NCI-H2081 treated with DMSO at 0.1 percent for 48 hours (cell line): ENCODE measurements at regions not wholly inside any gene's neighbourhood (a gene's known extent, or its start where the extent isn't known, plus 50 kb on each side); places are given as distances from the start of the nearest gene placed in this dataset.
"Not testable (repeated sequence)": the region's sequence is repeated elsewhere in the genome, so short reads cannot be mapped to it uniquely, and the experiment has no call there.

Experiments
- DNase-seq: peaks from one replicate; lab custom pipeline; 2025; lab: John Stamatoyannopoulos, UW

- DNase-seq: no peak
These were observed 531.7 kb upstream of the C9orf72 start for GRCh38 chr9:28105001-28105400.

GRCh38 chr9:28120184-28120583 lies 546.9 kb upstream of the C9orf72 start:
- DNase-seq: peak; percentile 78

- peak; percentile 44 for DNase-seq
These were observed 547.3 kb upstream of the C9orf72 start for GRCh38 chr9:28120626-28121025.

DNA sequence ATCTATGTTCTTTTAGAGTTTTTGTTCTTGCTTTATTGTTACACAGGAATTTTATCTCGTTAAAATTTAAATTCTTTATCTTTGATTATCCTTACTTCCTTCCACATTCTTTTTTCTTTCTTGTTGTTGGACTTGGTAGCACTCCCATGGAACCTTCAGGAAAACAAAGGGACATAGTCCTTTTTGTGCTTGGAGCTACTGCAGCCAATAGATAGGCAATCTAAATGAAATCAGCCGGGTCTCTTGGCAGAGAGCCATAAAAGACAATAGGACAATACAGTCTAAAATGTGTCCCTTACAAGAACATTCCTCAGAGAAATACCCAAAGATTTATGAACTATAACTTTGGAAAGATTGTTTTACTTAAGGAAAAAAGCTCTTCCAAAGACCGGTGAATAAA lies 548.1 kb upstream of the C9orf72 start:
- no peak for DNase-seq

- DNase-seq: no peak
These were observed 551.6 kb upstream of the C9orf72 start for GRCh38 chr9:28124917-28125316.

DNA sequence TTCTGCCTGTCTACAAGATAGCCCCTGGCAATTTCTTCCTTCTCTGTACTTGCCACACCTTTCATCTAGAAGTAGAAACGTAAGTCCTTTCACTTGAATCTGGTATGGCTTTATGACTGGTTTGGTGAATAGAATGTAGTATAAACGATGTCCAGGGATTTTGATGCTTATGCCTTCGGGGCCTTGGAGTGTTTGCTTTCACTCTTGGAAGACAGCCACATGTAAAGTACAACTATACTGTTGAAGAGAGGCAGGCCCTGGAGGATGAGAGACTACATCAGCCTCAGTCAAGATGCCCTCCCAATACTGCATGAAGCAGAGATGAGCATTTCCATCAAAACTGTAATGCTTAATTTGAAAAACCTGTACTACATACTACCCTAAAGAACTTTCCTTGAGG lies 553.8 kb upstream of the C9orf72 start:
- no peak for DNase-seq

- no peak for DNase-seq
These were observed 561.2 kb upstream of the C9orf72 start for GRCh38 chr9:28134446-28134976.

- DNase-seq: no peak
These were observed 562.3 kb upstream of the C9orf72 start for GRCh38 chr9:28135549-28135948.

DNA sequence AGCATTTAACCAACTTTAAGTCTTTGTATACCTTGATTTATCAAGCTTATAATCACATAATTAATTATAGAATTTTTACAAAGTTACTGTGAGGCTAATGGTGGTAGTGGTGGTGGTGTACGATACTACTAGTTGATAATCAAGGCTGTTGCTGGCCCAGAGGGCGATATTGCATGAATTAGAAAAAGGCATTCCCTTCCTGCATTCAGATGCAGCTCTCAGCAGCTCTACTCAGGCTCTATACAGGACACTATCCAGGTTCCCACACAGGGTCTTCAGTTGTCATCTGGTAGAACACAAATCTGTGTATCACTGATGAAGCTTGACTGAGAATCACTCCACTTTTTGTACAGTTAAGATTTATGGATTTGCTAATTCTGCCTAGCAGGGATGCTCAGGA lies 562.8 kb upstream of the C9orf72 start:
- no peak for DNase-seq

DNA sequence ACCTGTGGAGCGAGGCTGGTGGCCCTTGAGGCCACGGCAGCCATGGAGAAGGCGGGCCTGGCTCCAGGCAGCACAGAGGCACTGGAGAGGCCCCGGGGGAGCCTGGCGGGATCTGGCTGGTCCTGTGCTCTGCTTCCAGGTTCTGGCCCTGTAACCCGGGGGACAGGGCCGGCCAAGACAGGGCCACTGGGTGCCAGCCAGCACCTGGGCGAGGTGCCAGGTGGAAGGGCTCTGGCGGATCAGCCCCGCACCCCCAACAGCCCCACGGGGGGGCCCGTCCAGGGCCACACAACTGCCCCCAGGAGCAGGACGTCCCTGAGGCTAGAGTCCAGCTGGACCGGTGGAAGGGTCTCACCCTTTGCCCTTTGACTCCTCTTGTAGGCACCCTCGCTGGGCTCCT lies 574.1 kb upstream of the C9orf72 start:
- not testable (repeated sequence) for DNase-seq

DNA sequence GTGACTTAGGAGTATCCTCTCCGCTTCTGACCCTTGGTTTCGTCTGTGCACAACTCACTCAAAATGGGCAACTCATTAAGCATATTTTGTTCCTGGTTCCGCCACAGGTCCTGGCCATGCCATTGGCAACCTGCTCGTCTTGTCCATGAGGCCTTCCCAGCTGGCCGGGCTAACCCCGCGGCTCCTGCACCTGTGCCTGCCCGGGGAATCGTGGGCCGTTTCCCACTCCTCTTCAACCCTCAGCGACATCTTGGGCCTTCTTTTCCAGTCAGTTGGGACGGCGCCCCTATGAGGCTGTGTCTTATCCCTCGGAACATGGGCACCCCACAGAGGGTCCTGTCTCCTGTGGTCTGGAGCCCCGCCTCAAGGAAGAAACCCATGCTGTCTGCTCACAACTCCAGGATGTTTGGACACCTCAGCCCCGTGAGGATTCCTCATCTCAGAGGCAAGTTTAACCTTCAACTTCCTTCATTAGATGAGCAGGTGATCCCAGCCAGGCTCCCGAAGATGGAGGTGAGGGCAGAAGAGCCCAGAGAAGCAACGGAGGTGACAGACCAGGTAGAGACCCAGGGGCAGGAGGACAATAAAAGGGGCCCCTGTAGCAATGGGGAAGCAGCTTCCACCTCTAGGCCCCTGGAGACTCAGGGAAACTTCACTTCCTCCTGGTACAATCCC lies 574.8 kb upstream of the C9orf72 start:
- DNase-seq: not testable (repeated sequence)

DNA sequence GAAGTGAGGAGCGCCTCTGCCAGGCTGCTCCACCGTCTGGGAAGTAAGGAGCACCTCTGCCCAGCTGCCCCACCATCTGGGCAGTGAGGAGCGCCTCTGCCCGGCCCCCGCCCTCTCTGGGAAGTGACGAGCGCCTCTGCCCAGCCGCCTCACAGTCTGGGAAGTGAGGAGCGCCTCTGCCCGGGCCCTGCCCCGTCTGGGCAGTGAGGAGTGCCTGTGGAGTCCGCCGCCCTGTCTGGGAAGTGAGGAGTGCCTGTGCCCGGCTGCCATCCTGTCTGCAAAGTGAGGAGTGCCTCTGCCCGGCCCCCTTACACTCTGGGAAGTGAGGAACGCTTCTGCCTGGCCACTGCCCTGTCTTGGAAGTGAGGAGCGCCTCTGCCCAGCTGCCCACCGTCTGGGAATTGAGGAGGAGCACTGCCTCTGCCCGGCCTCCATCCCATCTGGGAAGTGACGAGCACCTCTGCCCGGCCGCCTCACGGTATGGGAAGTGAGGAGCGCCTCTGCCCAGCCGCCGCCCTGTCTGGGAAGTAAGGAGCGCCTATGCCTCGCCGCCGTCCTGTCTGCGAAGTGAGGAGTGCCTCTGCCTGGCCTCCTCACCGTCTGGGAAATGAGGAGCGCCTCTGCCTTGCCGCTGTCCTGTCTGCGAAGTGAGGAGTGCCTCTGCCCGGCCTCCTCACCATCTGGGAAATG lies 576.2 kb upstream of the C9orf72 start:
- DNase-seq: not testable (repeated sequence)

- DNase-seq: no peak
These were observed 581.8 kb upstream of the C9orf72 start for GRCh38 chr9:28155067-28155466.

GRCh38 chr9:28155671-28156070 lies 582.4 kb upstream of the C9orf72 start:
- no peak for DNase-seq

GRCh38 chr9:28158451-28158850 lies 585.2 kb upstream of the C9orf72 start:
- DNase-seq: no peak

DNA sequence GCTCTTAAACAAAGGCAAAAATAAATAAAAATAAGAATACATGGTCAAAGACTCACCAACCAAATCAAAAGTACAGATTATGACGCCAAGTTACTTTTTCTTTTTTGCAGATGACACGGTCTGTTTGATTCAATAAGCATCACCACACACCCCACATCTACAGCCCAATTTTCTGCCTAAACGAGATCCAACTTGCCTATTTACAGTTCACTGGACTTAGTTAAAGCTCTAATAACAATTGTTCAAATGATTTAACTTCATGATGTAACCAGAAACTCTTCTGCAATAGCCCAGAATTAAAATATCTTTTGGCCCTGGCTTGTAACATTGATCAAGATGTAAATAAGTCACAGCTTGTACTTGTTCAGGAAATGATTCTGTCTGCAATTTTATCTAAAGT lies 590.3 kb upstream of the C9orf72 start:
- DNase-seq: no peak

DNA sequence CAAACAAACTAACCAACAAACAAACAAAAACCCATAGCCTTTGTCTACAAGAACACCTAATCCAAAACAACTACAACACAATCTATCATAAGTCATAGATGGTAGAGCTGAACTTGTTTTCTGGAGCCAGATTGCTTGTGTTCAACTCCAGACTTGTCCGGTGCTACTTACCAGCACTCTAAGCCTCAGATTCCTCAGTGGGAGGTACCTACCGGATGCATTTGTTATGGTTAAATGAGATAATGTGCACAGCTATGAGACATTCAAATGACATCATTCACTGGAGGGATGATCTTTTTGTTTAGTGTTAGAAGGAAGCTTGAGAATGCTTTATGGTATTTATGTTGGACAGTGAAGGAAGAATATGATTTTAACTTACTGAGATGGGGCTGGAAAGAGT lies 592.9 kb upstream of the C9orf72 start:
- DNase-seq: no peak

GRCh38 chr9:28177142-28177541 lies 603.9 kb upstream of the C9orf72 start:
- no peak for DNase-seq

GRCh38 chr9:28177925-28178324 lies 604.6 kb upstream of the C9orf72 start:
- DNase-seq: no peak

- no peak for DNase-seq
These were observed 606.6 kb upstream of the C9orf72 start for GRCh38 chr9:28179893-28180292.

DNA sequence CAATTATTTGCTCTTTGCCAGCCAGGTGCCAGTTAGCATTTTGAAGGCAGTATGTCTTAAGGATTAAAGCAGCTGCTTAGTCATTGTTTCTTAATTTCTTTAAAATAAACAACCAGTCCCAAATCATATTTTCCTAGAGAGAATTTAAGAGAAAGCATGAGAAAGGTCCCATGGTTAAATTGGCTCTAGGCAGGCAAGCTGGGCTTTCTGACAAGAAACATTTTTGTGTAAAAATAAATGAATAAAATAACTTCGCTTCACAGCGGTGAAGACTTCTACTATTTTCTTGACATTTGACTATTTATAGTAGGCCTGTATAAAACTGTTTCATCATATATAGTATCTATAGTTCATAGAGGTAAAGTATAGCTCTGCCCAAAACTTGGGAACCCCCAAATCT lies 617.7 kb upstream of the C9orf72 start:
- DNase-seq: no peak

- DNase-seq: no peak
These were observed 624.4 kb upstream of the C9orf72 start for GRCh38 chr9:28197653-28198052.

DNA sequence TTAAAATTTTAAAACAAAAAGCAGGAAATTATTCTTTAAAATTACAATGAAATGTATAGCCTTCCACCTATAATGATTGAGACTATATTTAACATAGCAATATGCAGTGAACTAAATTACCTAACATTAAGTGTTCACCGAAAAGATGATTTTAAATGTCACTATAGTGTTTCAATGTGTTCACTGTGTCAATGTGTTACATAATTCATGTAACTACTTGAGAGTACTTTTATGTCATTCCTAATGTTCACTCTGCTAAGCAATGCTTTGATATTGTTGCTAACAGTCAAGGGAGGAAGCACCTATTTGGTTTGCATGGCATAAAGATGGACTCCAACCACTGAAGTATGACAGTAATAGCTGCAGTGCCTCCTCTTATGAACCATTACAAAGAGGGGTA lies 629.8 kb upstream of the C9orf72 start:
- no peak for DNase-seq

DNA sequence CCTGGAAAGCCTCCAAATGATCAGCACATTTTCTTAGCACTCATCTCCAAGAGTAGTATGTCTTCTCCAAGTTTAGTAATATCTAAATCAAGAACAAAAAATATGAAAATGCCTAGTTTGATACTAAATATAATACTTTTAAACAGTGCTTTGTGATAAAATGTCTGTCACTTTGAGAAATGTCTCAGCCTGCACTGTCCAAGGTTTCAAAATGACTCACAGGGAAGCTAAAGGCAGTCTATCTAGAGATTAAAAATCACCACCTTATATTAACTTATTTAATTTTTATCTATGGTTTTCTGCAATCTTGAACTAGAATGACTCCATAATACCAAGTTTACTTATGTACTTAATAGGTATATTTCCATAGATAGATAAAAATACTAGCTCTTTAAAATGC lies 633.0 kb upstream of the C9orf72 start:
- no peak for DNase-seq
